PFSK-1 (cell line): ENCODE measurements at regions not wholly inside any gene's neighbourhood (a gene's known extent, or its start where the extent isn't known, plus 50 kb on each side); places are given as distances from the start of the nearest gene placed in this dataset.

ENCODE experiments used
- FOXP2 ChIP-seq: optimal IDR thresholded peaks from 2 replicates; pipeline ENCODE3; 2011; ENCODE audit warnings: borderline replicate concordance, control low read depth, inconsistent platforms; ENCODE audit not compliant: insufficient read depth; ENCODE audit errors: extremely low read length, extremely low read depth
- POLR2AphosphoS5 ChIP-seq: IDR thresholded peaks from 2 replicates; pipeline ENCODE4 v1.6.1; 2012; ENCODE audit warnings: low read depth, mild to moderate bottlenecking, control low read depth, low read length, moderate library complexity
- REST ChIP-seq, 2 experiments: IDR thresholded peaks; 2 replicates each; pipeline versions ENCODE4 v1.6.1 to v1.8.0; 2011 to 2012; ENCODE audit warnings: low read depth in 2 of 2, low read length in 2 of 2, control low read depth in 1 of 2, inconsistent platforms in 1 of 2, mild to moderate bottlenecking in 1 of 2, moderate library complexity in 1 of 2; ENCODE audit not compliant: insufficient read depth in 1 of 2
- SIN3A ChIP-seq: IDR thresholded peaks from 2 replicates; pipeline ENCODE4 v1.6.1; 2012; ENCODE audit warnings: mild to moderate bottlenecking, low read length, moderate library complexity, borderline replicate concordance; ENCODE audit not compliant: insufficient read depth
- TAF1 ChIP-seq: IDR thresholded peaks from 2 replicates; pipeline ENCODE4 v1.6.1; 2012; ENCODE audit warnings: low read length, control low read depth, borderline replicate concordance; ENCODE audit not compliant: insufficient read depth

- no peak for TF ChIP-seq POLR2AphosphoS5
- no peak for TF ChIP-seq TAF1
- TF ChIP-seq SIN3A = no peak
- TF ChIP-seq REST (IDR thresholded peaks at IDR 0.05; ENCODE audit: insufficient read depth in 1 of 2, low read depth in 2 of 2, low read length in 2 of 2) = no peak
- no peak for TF ChIP-seq FOXP2
Observed at GRCh38 chr5:168064933-168065622, 226.4 kb upstream of the WWC1 start.

- no peak for TF ChIP-seq REST (IDR thresholded peaks at IDR 0.05; ENCODE audit: insufficient read depth in 1 of 2, low read depth in 2 of 2, low read length in 2 of 2)
- TF ChIP-seq SIN3A = no peak
- TF ChIP-seq TAF1 = no peak
- TF ChIP-seq FOXP2 = no peak
- no peak for TF ChIP-seq POLR2AphosphoS5
Observed at GRCh38 chr5:168066536-168067208, 224.8 kb upstream of the WWC1 start.

GRCh38 chr5:168070761-168071160, 220.7 kb upstream of the WWC1 start:
- TF ChIP-seq SIN3A = no peak
- no peak for TF ChIP-seq FOXP2

- no peak for TF ChIP-seq SIN3A
- TF ChIP-seq REST (IDR thresholded peaks at IDR 0.05; ENCODE audit: insufficient read depth in 1 of 2, low read depth in 2 of 2, low read length in 2 of 2) = no peak
- no peak for TF ChIP-seq POLR2AphosphoS5
- no peak for TF ChIP-seq TAF1
- no peak for TF ChIP-seq FOXP2
Observed at GRCh38 chr5:168072665-168073064, 218.8 kb upstream of the WWC1 start.

- TF ChIP-seq POLR2AphosphoS5 (no peak), REST (IDR thresholded peaks at IDR 0.05; ENCODE audit: insufficient read depth in 1 of 2, low read depth in 2 of 2, low read length in 2 of 2) (no peak)
Observed at GRCh38 chr5:168073311-168073710, 218.1 kb upstream of the WWC1 start.
